Left cardiac atrium (tissue), 4 donors: ENCODE measurements at regions not wholly inside any gene's neighbourhood (a gene's known extent, or its start where the extent isn't known, plus 50 kb on each side); places are given as distances from the start of the nearest gene placed in this dataset.

Experiments used
- ATAC-seq, 2 donors: fragments of 200-7000 bp; cut with Tn5 transposase; one replicate each; pipeline ENCODE4 v1.9.1; 2020; ENCODE audit warnings: mild to moderate bottlenecking in 2 of 2, moderate library complexity in 2 of 2
- DNase-seq: peaks from one replicate; pipeline ENCODE4 v3.0.0-alpha.2; 2020
- intact Hi-C, 2 donors: fragments of 100-400 bp; cut with DNase I; formaldehyde crosslinking; loops; one replicate each; pipeline versions ENCODE4 v1.14.1 to v1.15.1; 2022 to 2023
- donor health status: DM: no; HTN: yes; CAD: no.
- donor health status: DM: no; HTN: yes; CAD: no; lungs with severe emphysema.
- donor health status: DM: yes; HTN: yes; CAD: no.
- donor health status: Dilated cardiomyopathy.

- intact Hi-C loops, result no loop called here
- DNase-seq (no peak), ATAC-seq (no peak)
Observed at GRCh38 chr10:133035952-133036351, 51.8 kb upstream of the ADGRA1 start.

- DNase-seq (no peak), ATAC-seq (no peak)
- intact Hi-C loops, result no loop called here
Observed at GRCh38 chr10:133034762-133035161, 53.0 kb upstream of the ADGRA1 start.

- no peak for DNase-seq
- no peak for ATAC-seq
- intact Hi-C loops, result no loop called here
Observed at GRCh38 chr10:133034092-133034491, 53.6 kb upstream of the ADGRA1 start.

- DNase-seq, result no peak
- intact Hi-C loops, result no loop called here
- ATAC-seq, result no peak
Observed at GRCh38 chr10:133033742-133034048, 54.0 kb upstream of the ADGRA1 start.

GRCh38 chr10:133032976-133033741 lies 54.6 kb upstream of the ADGRA1 start:
- no peak for ATAC-seq
- intact Hi-C loops, result no loop called here
- no peak for DNase-seq

GRCh38 chr10:133032231-133032630 lies 55.5 kb upstream of the ADGRA1 start:
- DNase-seq, result no peak
- intact Hi-C loops, result no loop called here
- ATAC-seq, result no peak

GRCh38 chr10:133031541-133032125 lies 56.1 kb upstream of the ADGRA1 start:
- DNase-seq, result no peak
- no peak for ATAC-seq
- intact Hi-C loops, result no loop called here

- DNase-seq (no peak), ATAC-seq (no peak)
- intact Hi-C loops, result no loop called here
Observed at GRCh38 chr10:133030781-133031180, 56.9 kb upstream of the ADGRA1 start.

- intact Hi-C loops, result no loop called here
- no peak for DNase-seq
- ATAC-seq, result no peak
Observed at GRCh38 chr10:133030126-133030525, 57.6 kb upstream of the ADGRA1 start.

GRCh38 chr10:133028956-133029355 lies 58.8 kb upstream of the ADGRA1 start:
- DNase-seq (no peak), ATAC-seq (no peak)
- intact Hi-C loops, result no loop called here

GRCh38 chr10:133028158-133028557 lies 59.6 kb upstream of the ADGRA1 start:
- DNase-seq (no peak), ATAC-seq (no peak)
- intact Hi-C loops, result no loop called here

GRCh38 chr10:133027482-133027881 lies 60.2 kb upstream of the ADGRA1 start:
- DNase-seq (no peak), ATAC-seq (no peak)
- intact Hi-C loops, result no loop called here

- no peak for DNase-seq
- intact Hi-C loops, result no loop called here
- ATAC-seq, result no peak
Observed at GRCh38 chr10:133026726-133027395, 60.9 kb upstream of the ADGRA1 start.

GRCh38 chr10:133026171-133026570 lies 61.6 kb upstream of the ADGRA1 start:
- ATAC-seq (no peak), DNase-seq (no peak)
- intact Hi-C loops, result no loop called here

- no peak for DNase-seq
- no peak for ATAC-seq
- intact Hi-C loops, result no loop called here
Observed at GRCh38 chr10:133025558-133026090, 62.1 kb upstream of the ADGRA1 start.

GRCh38 chr10:133024704-133025557 lies 62.8 kb upstream of the ADGRA1 start:
- DNase-seq, result no peak
- intact Hi-C loops, result no loop called here
- no peak for ATAC-seq

GRCh38 chr10:133023216-133023843 lies 64.4 kb upstream of the ADGRA1 start:
- no peak for DNase-seq
- intact Hi-C loops, result no loop called here
- no peak for ATAC-seq

GRCh38 chr10:133022776-133023100 lies 65.0 kb upstream of the ADGRA1 start:
- intact Hi-C loops, result no loop called here
- peak; percentile 65 for DNase-seq

More at GRCh38 chr10:133022776-133023100, 65.0 kb upstream of the ADGRA1 start:
- peak; percentile 65 to 70 for ATAC-seq
